ENCODE measurements at regions not wholly inside any gene's neighbourhood (a gene's known extent, or its start where the extent isn't known, plus 50 kb on each side); places are given as distances from the start of the nearest gene placed in this dataset.
"Not testable (repeated sequence)": the region's sequence is repeated elsewhere in the genome, so short reads cannot be mapped to it uniquely, and the experiment has no call there.

DNA sequence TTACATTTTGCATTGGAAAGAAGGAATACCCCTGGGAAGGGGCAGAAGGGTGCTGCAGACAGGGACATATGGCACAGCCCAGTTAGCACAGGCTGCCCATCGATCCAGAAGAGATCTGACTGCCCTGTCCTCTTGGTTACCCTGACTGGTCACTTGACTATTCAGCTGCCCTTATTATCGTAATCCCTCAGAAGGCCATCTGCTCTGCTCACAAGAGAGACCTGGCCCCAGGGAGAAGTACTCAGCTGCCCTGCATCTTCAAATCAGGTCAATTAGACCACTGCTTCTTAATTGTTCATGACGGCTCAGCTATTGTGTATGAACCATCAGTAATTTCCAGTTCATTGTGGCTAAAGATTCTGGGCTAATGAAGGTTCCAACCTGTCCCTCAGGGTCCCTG lies 345.0 kb downstream of the TLE1 start:
- DNase-seq = no peak

DNA sequence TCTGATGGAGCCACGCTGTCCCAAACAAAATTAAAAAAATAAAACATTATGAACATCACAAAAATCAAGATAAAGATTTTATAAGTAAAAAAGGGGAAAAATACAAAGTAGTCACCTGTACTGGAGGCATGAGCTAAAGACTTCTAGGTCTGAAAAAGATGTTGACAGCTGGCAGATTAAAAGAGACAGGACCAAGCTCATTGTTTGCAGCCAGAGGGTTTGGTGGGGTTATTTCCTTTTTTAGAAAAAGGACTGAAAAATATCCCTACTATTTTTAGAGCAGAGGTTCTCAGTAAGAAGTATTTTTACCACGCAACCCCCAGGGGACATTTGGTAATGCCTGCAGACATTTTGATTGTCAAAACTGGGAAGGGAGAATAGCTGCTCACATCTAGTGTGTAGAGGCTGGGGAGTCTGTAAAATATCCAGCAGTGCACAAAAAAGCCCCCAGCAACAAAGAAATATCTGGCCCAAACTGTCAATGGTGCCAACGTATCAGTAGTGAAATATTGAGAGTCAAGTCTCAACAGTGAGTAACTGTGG lies 353.4 kb downstream of the TLE1 start:
- peak; percentile 55 for DNase-seq

DNA sequence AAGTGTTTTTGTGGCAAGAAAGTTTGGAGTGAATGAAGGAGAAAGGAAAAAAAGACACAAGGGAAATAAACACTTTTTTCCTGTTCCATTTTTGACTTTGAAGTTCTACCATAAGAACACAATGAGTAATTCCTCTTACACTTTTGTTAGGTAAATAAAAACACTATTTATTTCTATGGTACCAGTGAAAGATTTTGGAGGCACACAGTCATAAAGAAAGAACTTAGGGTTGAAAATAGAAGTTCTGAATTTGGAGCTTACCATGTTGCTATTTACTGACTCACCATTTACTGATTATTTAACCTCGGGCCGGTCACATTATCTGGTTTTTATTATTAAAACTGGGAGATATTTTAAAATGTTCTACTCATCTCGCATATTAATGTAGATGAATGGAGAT lies 367.8 kb downstream of the TLE1 start:
- DNase-seq = no peak

DNA sequence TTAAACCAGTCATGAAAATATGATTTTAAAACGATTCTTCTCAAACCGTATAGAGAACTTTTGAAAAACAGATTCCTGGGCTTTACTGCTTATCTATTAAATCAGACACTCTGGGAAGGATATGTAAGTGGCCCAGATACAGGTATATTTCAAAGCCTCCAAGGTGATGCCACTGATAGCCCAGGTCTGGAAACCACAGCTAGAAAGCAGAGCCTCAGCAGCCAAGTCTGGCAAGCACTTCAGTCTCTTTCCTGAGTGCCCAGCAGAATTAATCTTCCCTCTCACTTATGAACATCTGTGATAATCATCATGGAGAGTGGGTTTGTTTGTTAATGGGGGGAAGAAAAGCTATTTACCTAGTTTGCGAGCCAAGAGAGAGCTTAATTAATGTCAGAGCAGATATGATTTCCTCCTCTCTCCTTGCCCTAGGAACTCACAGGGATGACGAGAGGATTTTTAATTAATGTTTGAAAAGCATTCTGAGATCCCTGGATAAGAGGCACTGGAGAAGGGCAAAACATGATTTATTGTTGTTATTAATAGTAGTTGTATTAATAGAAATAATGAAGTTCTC lies 368.4 kb downstream of the TLE1 start:
- DNase-seq = no peak

DNA sequence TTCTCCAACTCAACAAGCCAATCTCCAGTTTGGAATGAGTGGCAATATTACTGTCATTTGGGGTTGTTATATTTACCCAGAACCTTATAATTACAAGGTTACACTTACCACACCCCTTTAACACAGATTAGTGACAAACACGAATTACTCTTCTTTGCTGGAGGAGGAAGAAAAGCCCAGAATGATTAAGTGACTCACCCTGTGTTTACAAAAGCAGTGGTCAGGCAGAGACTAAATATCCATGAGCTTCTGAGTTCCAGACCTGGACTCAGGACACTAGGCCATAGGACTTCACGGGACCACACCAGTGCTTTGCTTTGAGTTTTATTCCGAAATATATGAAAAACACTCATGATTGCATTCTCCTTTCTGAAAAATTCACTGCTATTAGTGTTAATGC lies 370.8 kb downstream of the TLE1 start:
- DNase-seq = peak; percentile 26

DNA sequence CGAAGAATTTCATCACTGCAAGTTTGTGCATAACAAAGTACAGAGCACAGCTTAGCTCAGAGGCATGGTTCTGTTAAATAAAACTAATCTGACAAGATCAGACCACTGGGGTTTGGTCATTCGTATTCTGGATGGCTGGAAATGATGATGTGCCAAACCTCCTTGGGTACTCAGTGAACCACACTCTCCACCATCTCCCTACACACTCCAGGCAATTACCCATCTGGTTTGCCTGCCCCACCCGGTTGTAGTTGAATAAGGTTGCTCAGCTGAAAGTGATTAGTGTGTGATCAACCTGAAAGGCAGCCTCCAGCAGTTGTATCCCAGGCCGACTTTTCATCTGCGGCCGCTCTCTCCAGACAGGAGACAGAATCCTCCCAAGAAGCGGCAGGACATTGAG lies 371.4 kb downstream of the TLE1 start:
- no peak for DNase-seq

DNA sequence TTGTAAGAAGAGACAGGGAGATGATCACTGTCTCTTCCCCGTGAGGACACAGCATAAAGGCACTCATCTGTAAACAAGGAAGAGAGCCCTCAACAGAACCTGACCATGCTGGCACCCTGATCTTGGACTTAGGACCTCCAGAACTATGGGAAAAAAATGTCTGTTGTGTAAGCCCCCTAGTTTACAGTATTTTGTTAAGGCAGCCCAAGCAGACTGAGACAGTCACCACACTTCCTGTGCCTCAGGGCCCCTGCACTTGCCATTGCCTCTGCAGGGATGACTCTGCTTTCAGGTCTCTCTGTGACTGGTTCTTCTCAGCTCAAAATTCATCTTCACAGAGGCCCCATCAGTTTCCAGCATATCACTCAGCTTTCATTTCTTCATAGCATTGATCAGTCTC lies 372.1 kb downstream of the TLE1 start:
- DNase-seq = no peak

DNA sequence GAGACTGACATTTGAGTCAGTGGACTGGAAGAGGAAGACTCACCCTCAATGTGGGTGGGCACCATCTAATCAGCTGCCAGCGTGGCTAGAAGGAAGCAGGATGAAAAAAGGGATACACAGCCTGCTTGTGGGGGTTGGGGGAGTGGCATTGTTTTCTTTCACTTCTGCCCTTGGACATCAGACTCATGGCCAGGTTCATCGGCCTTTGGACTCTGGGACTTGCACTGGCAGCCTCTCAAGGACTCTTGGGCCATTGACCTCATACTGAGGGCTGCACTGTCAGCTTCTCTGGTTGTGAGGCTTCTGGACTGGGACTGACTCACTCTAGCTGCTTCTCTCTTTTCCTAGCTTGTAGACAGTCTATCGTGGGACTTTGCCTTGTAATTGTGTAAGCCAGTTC lies 374.9 kb downstream of the TLE1 start:
- no peak for DNase-seq

DNA sequence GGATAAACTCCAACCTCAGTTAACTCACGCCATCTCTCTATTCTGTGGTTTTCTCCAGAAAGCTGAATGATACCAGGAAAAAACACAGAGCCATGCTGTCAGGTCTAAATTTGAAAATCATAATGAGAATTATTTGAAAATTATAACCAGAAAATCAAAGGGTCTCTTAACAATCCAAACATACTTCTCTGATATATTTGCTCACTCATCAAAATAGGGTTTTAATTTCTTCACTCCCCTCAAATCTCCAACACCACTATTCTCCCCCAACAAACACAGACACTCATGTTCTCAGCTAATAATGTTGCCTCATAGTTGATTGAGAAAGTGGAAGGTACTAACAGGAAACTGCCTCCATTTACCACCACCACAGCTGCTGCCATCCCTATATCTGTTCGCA lies 375.5 kb downstream of the TLE1 start:
- no peak for DNase-seq

DNA sequence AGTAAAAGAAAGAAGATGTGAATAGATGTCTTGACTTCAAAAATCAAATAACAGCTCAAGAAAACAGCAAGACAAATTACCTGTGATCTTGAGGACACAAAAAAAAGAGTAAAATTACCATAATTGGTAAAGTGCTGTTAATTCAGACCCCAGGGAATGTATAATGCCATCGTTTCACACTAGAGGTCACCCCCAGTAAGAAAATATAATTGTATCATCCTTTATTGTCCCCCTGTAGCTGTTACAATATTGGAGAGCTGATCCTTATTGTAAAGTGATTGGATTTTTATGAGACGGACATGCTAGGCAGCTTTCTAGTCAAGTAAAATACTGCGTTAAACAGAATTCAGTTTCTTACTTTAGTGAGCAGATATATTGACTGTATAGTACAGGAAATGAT lies 377.0 kb downstream of the TLE1 start:
- DNase-seq = no peak

DNA sequence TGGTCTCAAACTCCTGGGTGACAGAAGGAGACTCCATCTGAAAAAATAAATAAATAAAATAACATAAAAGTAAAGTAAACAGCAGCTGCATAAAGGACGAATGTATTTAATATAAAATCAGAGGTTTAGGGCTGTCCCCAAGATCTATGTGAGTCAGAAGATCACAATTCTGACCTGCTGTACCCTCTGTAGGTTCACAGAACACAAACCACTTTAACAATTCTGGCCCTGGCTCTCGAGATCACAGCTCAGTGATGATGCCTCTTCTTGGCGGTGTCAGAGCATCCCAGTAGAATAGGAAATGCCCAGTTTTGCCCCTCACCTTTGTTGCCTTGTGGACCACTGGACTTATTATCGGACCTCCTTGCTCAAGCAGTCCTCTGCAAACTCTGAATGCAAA lies 380.9 kb downstream of the TLE1 start:
- no peak for DNase-seq

DNA sequence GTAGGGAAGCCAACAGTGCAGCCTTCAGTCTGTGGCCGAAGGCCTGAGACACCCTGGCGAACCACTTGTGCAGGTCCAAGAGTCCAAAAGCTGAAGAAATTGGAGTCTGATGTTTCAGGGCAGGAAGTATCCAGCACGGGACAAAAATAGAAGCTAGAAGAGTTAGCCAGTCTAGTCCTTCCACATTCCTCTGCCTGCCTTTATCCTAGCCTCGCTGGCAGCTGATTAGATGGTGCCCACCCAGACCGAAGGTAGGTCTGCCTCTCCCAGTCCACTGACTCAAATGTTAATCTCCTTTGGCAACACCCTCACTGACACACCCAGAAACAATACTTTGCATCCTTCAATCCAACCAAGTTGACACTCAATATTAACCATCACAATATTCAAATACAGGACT lies 381.6 kb downstream of the TLE1 start:
- not testable (repeated sequence) for DNase-seq

DNA sequence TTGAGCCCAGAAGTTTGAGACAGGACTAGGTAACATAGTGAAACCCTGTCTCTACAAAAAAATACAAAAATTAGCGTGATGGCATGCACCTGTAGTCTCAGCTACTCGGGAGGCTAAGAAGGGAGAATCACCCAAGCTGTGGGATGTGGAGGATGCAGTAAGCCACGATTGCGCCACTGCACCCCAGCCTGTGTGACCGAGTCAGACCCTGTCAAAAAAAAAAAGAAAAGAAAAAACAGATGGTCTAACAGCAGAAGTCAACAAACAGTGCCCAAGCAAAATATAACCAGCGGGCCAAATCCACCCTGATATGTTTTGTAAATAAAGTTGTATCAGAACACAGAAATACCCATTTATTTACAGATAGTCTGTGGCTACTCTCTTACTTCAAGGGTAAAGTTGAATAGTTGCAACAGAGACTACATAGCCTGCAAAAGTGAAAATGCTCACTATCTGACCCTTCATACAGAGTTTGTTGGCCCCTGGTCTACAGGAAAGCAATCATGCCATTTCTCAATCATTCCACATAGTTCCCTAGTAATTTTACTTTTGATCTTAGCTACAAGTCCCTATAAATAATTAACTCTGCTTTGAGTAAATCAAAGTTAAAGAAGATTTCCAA lies 383.7 kb downstream of the TLE1 start:
- no peak for DNase-seq

DNA sequence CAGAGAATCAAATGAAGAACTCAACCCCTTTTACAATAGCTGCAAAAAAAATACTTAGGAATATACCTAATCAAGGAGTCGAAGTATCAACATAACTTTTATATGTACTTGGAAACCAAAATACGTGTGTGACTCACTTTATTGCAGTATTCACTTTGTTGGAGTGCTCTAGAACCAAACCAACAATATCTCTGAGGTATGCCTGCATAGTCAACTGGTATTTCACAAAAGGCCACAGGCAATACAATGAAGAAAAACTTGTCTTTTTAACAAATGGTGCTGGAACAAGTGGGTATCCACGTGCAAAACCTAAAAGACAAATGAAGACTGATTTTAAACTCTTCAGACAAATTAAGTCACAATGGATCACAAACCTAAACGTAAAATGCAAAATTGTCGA lies 385.7 kb downstream of the TLE1 start:
- no peak for DNase-seq

DNA sequence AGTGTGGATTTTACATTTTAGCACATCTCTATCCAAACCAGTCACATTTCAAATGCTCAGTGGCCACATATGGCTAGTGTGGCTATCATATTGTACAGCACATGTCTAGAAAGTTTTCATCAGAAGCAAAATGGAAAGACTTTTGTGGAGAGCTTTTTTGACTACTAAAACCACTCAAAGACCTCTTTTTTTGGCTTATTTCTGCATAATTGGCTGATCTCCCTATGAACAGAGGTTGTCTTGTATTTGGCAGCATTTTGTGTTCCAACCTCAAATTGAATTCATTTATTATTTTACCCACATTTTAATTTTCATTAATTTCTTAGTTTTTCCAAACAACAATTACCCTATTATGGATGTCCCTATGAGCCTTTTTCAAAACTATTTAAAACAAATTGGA lies 395.7 kb downstream of the TLE1 start:
- no peak for DNase-seq

DNA sequence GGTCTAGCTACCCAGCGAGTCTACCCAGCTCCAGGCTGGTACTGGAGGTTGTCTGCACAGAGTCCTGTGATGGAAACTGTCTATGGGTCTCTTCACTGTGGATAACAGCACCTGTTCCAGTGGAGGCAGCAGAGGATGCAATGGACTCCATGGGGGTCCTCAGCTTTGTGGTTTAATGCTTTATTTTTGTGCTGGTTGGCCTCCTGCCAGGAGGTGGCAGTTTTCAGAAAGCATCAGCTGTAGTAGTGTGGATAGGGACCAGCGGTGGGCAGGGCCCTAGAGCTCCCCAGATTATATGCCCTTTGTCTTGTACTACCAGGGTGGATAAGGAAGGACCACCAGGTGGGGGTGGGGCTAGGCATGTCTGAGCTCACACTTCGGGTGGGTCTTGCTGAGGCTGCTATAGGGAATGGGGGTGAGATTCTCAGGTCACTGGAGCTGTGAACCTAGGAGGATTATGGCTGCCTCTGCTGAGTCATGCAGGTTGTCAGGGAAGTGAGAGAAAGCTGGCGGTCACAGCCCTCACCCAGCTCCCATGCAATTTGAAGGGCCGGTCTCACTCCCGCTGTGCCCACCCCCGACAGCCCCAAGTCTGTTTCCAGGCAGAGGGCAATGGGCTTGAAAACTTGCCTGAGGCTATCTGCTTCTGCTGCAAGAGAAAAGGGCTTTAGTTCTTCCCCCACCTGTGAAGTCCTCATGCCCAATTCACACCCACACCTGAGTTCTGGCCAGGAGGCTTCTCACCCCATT lies 397.1 kb downstream of the TLE1 start:
- DNase-seq = no peak

DNA sequence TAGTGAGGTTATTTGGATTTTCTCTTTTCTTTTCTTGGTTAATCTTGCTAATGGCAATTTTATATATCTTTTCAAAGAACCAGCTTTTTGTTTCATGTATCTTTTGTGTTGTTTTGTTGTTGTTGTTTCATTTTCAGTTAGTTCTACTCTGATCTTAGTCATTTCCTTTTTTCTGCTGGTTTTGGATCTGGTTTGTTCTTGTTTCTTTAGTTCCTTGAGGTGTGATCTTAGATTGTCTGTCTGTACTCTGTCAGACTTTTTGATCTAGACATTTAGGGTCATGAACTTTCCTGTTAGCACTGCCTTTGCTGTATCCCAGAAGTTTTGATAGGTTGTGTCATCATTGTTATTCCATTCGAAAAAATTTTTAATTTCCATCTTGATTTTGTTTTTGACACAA lies 399.7 kb downstream of the TLE1 start:
- DNase-seq = no peak

DNA sequence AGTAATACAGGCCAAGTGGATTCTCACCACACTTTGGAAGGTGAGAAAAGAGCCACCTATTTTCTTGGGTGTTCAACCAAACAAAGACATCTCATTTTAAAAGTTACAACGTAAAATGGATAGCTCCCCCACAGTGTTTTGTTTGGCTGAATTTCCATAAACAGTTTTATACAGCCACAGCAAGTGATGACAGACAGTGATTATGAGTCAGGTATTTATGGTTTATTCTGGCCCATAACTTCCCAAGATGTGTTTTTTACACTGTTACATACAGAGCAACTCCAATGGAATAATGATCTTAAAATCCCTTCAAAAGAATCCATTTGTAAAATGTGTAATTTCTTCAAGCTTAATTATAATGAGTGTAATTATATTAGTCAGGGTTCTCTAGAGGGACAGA lies 421.3 kb downstream of the TLE1 start:
- DNase-seq = peak; percentile 3

DNA sequence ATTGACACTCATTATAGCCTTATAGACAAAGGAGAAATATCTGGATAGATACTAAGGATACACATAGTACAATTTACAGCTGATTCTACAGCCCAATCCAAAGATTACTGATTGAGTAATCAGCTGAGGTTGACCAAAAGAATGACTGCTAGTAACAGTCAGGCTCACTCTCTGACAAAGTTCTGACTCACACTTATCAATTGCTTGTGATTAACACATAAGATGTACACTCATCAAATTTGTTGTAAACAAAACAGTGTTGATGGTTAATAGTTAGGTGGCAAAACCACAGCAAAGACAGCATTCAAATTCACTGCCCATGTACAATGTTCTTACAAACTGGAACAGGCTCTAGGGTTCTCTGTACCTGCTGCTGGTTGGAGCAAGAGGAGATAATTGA lies 422.7 kb downstream of the TLE1 start:
- DNase-seq = peak; percentile 12

DNA sequence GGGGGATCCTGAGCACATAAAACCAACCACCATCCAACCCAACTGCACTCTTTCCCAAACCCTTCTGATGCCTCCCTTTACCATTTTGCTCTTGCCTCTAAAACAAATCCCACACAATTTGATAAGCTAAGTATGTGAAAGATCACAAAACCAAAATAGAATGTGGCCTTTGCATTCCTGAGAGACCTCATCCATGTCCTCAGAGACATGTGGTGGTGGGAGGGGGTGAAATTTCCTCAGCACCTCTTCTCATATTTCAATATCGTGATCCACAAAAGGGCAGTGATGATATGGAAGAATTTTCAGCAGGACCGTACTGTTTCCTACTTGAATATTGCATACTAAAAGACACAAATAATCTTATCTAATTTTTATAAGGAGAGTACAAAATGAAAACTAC lies 423.3 kb downstream of the TLE1 start:
- DNase-seq = peak; percentile 25

DNA sequence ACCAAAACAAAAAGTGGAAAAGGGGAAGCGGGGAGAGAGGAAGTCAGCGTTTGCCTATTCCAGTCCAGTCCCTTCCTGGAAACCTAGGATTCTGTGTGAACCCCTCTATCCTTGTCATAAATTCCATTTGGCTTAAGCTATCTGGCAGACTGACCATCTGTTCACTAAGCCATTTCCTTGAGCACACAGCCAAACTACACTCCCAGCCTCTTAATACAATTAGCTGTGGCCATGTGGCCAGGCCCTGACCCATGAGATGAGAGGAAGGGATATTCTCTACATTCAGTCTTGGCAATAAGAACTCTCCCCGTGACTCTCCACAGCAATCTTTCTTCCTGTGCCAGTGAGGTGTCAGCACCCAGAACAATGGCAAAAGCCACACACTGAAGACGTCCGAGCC lies 424.8 kb downstream of the TLE1 start:
- DNase-seq = no peak

DNA sequence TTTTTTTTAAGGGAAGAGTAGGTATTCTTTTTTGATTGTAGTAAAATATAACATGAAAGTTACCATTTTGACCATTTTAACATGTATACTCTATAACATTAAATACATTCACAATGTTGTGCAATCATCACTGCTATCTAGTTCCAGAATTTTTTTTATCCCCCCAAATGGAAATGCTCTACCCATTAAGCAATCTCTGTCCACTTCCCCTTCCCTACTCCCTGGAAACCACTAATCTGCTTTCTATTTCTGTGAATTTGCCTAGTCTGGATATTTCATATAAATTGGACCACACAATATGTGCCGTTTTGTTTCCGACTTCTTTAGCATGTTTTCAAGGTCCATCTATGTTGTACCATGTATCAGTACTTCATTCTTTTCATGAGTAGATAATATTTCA lies 429.5 kb downstream of the TLE1 start:
- DNase-seq = no peak

DNA sequence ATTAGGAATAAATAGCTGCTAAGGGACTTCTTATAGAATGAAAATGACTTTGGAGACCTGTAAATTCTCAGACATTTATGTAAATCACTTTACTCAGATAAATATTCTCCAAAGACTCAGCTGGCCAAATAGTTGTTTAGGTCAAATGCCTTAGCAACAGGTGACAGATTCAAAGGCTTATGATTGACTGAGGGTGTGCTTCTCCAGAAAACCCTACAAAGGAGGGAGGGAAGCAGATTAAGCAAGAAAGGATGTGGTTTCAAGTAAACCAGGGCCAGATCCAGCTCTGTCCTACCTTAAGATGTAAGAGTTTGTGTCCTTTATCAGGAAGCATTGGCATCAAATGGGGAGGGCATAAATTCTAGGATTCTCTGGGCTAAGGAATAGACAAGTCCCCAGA lies 433.0 kb downstream of the TLE1 start:
- DNase-seq = no peak

DNA sequence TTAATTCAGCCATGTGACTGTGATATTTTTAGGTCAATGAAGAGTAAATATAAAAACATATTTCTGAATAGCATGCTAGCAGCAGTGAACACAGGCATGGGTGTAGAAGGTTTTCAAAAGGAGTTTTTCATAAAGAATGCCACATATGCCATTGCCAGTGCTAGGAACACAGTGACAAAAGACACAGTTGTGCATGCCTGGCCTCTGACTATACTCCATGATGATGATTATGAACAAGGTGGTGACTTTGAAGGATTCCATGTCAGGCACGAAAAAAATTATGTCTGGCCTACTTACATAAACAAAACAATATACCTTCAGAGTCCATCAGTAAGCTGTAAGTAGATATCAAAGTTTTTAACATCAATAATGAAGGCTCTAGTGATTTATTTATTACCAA lies 438.7 kb downstream of the TLE1 start:
- no peak for DNase-seq

Measured in fibroblast of skin of back (primary cell).